ENCODE measurements at regions not wholly inside any gene's neighbourhood (a gene's known extent, or its start where the extent isn't known, plus 50 kb on each side); places are given as distances from the start of the nearest gene placed in this dataset.

GRCh38 chr2:157176602-157177001 lies 80.9 kb upstream of the GALNT5 start:
- ChIA-PET CTCF (no interaction called here), POLR2A (no interaction called here)
- TF ChIP-seq CTCF (IDR thresholded peaks at IDR 0.05; ENCODE audit: insufficient read depth, low read depth, low read length): no peak
- Histone ChIP-seq H3K4me3 (ENCODE audit: low read depth, low read length) (no peak overlapping the region), H3K27me3 (ENCODE audit: control insufficient read depth, insufficient read depth, low read length) (no peaks in the 10 kb centered on the region), H3K36me3 (ENCODE audit: control insufficient read depth, insufficient read depth, low read length) (no peaks in the 10 kb centered on the region)
- no peak for DNase-seq (ENCODE audit: low read depth)

GRCh38 chr2:157178874-157179273 lies 78.6 kb upstream of the GALNT5 start:
- no peak for TF ChIP-seq CTCF (IDR thresholded peaks at IDR 0.05; ENCODE audit: insufficient read depth, low read depth, low read length)
- Histone ChIP-seq H3K27me3 (ENCODE audit: control insufficient read depth, insufficient read depth, low read length) (no peaks in the 10 kb centered on the region), H3K4me3 (ENCODE audit: low read depth, low read length) (no peak overlapping the region), H3K36me3 (ENCODE audit: control insufficient read depth, insufficient read depth, low read length) (no peaks in the 10 kb centered on the region)
- ChIA-PET CTCF (no interaction called here), POLR2A (no interaction called here)
- DNase-seq (ENCODE audit: low read depth): no peak

GRCh38 chr2:157179324-157180105 lies 78.0 kb upstream of the GALNT5 start:
- POLR2A ChIA-PET: no interaction called here
- DNase-seq (ENCODE audit: low read depth): no peak
- Histone ChIP-seq H3K27me3 (ENCODE audit: control insufficient read depth, insufficient read depth, low read length) (no peaks in the 10 kb centered on the region), H3K4me3 (ENCODE audit: low read depth, low read length) (no peak overlapping the region), H3K36me3 (ENCODE audit: control insufficient read depth, insufficient read depth, low read length) (no peaks in the 10 kb centered on the region)
- no peak for TF ChIP-seq CTCF (IDR thresholded peaks at IDR 0.05; ENCODE audit: insufficient read depth, low read depth, low read length)
- CTCF ChIA-PET: interaction anchor here (1.4 to 2.8 kb wide), 2 partner anchors 14 to 63 kb away, joined by 3 to 10 read pairs; no protein-coding TSS in a partner anchor

- Histone ChIP-seq H3K36me3 (ENCODE audit: control insufficient read depth, insufficient read depth, low read length) (no peaks in the 10 kb centered on the region), H3K4me3 (ENCODE audit: low read depth, low read length) (no peak overlapping the region), H3K27me3 (ENCODE audit: control insufficient read depth, insufficient read depth, low read length) (no peaks in the 10 kb centered on the region)
- POLR2A ChIA-PET: no interaction called here
- no peak for DNase-seq (ENCODE audit: low read depth)
- TF ChIP-seq CTCF (IDR thresholded peaks at IDR 0.05; ENCODE audit: insufficient read depth, low read depth, low read length): no peak
- CTCF ChIA-PET: interaction anchor here (1.3 to 2.8 kb wide), 3 partner anchors 10 to 62 kb away, joined by 3 to 10 read pairs (median 3); no protein-coding TSS in a partner anchor
These were observed 77.1 kb upstream of the GALNT5 start for GRCh38 chr2:157180359-157180758.

GRCh38 chr2:157181234-157181633 lies 76.3 kb upstream of the GALNT5 start:
- ChIA-PET POLR2A (no interaction called here), CTCF (interaction anchor here (1.3 to 2.8 kb wide), 3 partner anchors 9 to 61 kb away, joined by 3 to 10 read pairs (median 3); no protein-coding TSS in a partner anchor)
- no peak for DNase-seq (ENCODE audit: low read depth)
- Histone ChIP-seq H3K4me3 (ENCODE audit: low read depth, low read length) (no peak overlapping the region), H3K27me3 (ENCODE audit: control insufficient read depth, insufficient read depth, low read length) (no peaks in the 10 kb centered on the region), H3K36me3 (ENCODE audit: control insufficient read depth, insufficient read depth, low read length) (no peaks in the 10 kb centered on the region)
- TF ChIP-seq CTCF (IDR thresholded peaks at IDR 0.05; ENCODE audit: insufficient read depth, low read depth, low read length): no peak

All from BJ (cell line).